Body of pancreas (tissue), 4 donors: ENCODE measurements at regions not wholly inside any gene's neighbourhood (a gene's known extent, or its start where the extent isn't known, plus 50 kb on each side); places are given as distances from the start of the nearest gene placed in this dataset.

Experiments
- ATAC-seq: fragments of 150-250 bp; one replicate; pipeline ENCODE4 v1.9.1; 2016
- DNase-seq, 4 donors: peaks; one replicate each; pipeline ENCODE4 v3.0.0-alpha.2; 2019
- H3K27ac ChIP-seq, 4 donors: fragments of 200-600 bp; sonication (generic); 1 replicate in 3 of 4; 2 replicates in 1 of 4; pipeline versions ENCODE4 v1.5.1 to v1.6.1; 2016 to 2019; ENCODE audit warnings: mild to moderate bottlenecking in 1 of 4, mixed read lengths in 1 of 4, moderate library complexity in 1 of 4
- H3K27me3 ChIP-seq, 2 donors: fragments of 200-600 bp; sonication (generic); one replicate each; pipeline ENCODE4 v1.6.0; 2016; ENCODE audit warnings: mild to moderate bottlenecking in 1 of 2
- H3K36me3 ChIP-seq, 2 donors: fragments of 200-600 bp; sonication (generic); replicated peaks in 1 of 2; 2 replicates each; pipeline ENCODE4 v1.5.1; 2016; ENCODE audit warnings: low read depth in 2 of 2; ENCODE audit not compliant: insufficient read depth in 1 of 2
- H3K4me1 ChIP-seq: fragments of 200-600 bp; sonication (generic); one replicate; pipeline ENCODE4 v1.6.0; 2016
- H3K4me3 ChIP-seq, 2 donors: fragments of 200-600 bp; sonication (generic); 1 replicate in 1 of 2; 2 replicates in 1 of 2; pipeline ENCODE4 v1.5.1; 2016 to 2019
- H3K9me3 ChIP-seq, 3 donors: fragments of 200-600 bp; sonication (generic); 1 replicate in 2 of 3; 2 replicates in 1 of 3; pipeline ENCODE4 v1.5.1; 2016
- POLR2A ChIP-seq, 3 donors: fragments of 450-650 bp; IDR thresholded peaks; one replicate each; pipeline ENCODE4 v1.6.1; 2016; ENCODE audit warnings: antibody characterized with exemption in 3 of 3, mild to moderate bottlenecking in 2 of 3
- WGBS, 2 donors: methylation state at CpG; one replicate each; pipeline ENCODE4 v1.1.5; 2017; 5-methylcytosine and 5-hydroxymethylcytosine counted together
- intact Hi-C: fragments of 100-400 bp; cut with DNase I; formaldehyde crosslinking; loops from one replicate; pipeline ENCODE4 v1.15.1; 2023
- TF ChIP-seq, protein P1 (sequence below), 7 experiments: fragments of 450-650 bp in 4 of 7; fragments of 200-600 bp in 3 of 7; sonication (generic) in 3 of 7; IDR thresholded peaks; one replicate each; pipeline ENCODE4 v1.5.1; 2016 to 2019; ENCODE audit warnings: antibody characterized with exemption in 7 of 7

DNA sequence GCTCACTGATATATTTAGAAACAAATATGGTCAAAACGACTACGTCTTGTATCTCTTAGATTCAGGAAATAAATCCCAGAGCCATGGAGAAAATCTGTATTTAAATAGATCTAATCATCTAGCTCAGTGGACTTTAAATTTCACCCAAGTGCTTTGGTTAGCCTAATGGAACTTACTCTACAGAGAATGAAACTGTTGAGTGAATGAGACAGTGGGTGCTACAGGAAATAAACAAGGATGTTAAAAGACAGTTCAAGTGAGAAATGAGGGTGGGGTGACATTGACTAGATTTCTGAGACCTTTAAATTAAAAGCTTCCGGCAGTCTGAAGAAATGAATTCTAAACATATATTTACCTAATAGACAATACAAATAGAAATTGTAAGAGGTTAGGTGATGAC is 2197.0 kb downstream of the ARAP2 start:
- 41 to 45% methylated on average over 3 of the region's 3 CpGs for WGBS, 2 donors
- Histone ChIP-seq H3K27me3 (no peaks in the 10 kb centered on the region), H3K4me3 (no peak overlapping the region), H3K4me1 (no peaks in the 10 kb centered on the region), H3K36me3 (no peaks in the 10 kb centered on the region), H3K9me3 (no peaks in the 10 kb centered on the region), H3K27ac (no peak overlapping the region)
- ATAC-seq = no peak
- DNase-seq = no peak
- intact Hi-C loops = no loop called here
- TF ChIP-seq, protein P1, sequence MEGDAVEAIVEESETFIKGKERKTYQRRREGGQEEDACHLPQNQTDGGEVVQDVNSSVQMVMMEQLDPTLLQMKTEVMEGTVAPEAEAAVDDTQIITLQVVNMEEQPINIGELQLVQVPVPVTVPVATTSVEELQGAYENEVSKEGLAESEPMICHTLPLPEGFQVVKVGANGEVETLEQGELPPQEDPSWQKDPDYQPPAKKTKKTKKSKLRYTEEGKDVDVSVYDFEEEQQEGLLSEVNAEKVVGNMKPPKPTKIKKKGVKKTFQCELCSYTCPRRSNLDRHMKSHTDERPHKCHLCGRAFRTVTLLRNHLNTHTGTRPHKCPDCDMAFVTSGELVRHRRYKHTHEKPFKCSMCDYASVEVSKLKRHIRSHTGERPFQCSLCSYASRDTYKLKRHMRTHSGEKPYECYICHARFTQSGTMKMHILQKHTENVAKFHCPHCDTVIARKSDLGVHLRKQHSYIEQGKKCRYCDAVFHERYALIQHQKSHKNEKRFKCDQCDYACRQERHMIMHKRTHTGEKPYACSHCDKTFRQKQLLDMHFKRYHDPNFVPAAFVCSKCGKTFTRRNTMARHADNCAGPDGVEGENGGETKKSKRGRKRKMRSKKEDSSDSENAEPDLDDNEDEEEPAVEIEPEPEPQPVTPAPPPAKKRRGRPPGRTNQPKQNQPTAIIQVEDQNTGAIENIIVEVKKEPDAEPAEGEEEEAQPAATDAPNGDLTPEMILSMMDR (IDR thresholded peaks at IDR 0.05) = no peak
- no peak for TF ChIP-seq POLR2A (IDR thresholded peaks at IDR 0.05)

DNA sequence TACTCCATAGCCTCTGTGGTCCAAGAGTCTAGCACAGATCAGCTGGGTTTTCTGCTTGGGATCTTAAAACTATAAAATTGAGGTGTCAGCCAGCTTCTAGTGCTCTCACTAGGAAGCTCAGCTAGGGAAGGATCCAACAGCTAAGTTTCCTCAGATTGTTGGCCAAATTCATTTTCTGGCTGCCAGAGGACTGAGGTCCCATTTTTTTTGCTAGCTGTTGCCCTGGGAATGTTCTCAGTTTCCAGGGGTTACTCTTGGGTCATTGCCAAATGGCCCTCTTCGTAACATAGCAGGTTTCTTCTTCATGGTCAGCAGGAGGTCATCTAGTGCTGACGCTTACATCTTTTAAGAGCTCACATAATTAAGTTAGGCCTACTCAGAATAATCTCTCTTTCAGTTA is 2178.2 kb downstream of the ARAP2 start:
- Histone ChIP-seq H3K4me3 (no peak overlapping the region), H3K4me1 (no peaks in the 10 kb centered on the region), H3K27ac (no peak overlapping the region), H3K9me3 (no peaks in the 10 kb centered on the region), H3K36me3 (no peaks in the 10 kb centered on the region), H3K27me3 (no peaks in the 10 kb centered on the region)
- no peak for TF ChIP-seq POLR2A (IDR thresholded peaks at IDR 0.05)
- TF ChIP-seq, protein P1 (IDR thresholded peaks at IDR 0.05) = no peak
- DNase-seq (no peak), ATAC-seq (no peak)
- 48 to 68% methylated on average over 2 of the region's 2 CpGs for WGBS, 2 donors
- intact Hi-C loops = no loop called here

DNA sequence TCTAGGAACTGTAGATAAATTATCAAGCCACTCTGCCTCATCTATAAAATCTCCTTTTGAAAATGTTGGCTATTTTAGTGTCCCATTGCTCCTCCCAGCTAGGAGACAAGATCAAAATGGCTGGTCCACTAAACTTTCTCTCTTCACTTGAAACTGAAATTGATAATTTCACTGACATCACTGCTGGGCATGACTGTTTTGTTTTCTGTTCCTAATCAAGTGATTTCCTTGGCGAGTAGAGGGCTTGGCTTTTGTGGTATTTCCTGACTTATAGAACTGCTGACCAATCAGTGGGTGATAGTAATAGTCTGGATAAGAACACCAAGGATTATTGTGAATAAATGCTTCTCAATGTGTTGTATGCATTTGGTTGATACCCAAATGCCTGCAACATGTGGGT is 2152.9 kb downstream of the ARAP2 start:
- WGBS, 2 donors = 50 to 60% methylated on average over 1 of the region's 1 CpG
- no peak for ATAC-seq
- intact Hi-C loops = no loop called here

DNA sequence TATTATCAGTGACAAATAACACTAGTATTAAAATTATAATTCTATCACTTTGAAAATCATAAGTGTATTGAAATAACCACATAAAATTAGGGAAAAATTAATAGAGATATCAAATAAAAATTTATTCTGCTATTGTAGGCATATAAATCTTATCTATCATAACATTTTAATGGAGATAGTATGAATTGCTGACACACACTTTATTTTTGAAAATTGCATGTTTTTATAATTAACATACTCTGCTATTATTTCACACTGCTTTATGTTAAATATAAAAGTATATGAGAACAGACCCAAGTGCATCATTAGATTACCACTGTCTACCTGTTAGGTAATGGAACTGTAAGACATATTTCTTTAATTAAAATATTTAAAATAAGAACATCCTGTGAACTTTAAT is 2150.2 kb downstream of the ARAP2 start:
- Histone ChIP-seq H3K27me3 (no peaks in the 10 kb centered on the region), H3K4me3 (no peak overlapping the region), H3K9me3 (no peaks in the 10 kb centered on the region), H3K27ac (no peak overlapping the region), H3K4me1 (no peaks in the 10 kb centered on the region), H3K36me3 (no peaks in the 10 kb centered on the region)
- intact Hi-C loops = no loop called here
- ATAC-seq (no peak), DNase-seq (no peak)
- TF ChIP-seq, protein P1 (IDR thresholded peaks at IDR 0.05) = no peak
- TF ChIP-seq POLR2A (IDR thresholded peaks at IDR 0.05) = no peak

More for the DNA sequence above, 2152.9 kb downstream of the ARAP2 start:
- H3K27ac ChIP-seq = no peak overlapping the region
- TF ChIP-seq POLR2A (IDR thresholded peaks at IDR 0.05) = no peak
- TF ChIP-seq, protein P1 (IDR thresholded peaks at IDR 0.05) = no peak
- no peaks in the 10 kb centered on the region for H3K36me3 ChIP-seq
- H3K27me3 ChIP-seq = no peaks in the 10 kb centered on the region
- H3K4me3 ChIP-seq = no peak overlapping the region
- no peaks in the 10 kb centered on the region for H3K9me3 ChIP-seq
- no peaks in the 10 kb centered on the region for H3K4me1 ChIP-seq
- DNase-seq = no peak

DNA sequence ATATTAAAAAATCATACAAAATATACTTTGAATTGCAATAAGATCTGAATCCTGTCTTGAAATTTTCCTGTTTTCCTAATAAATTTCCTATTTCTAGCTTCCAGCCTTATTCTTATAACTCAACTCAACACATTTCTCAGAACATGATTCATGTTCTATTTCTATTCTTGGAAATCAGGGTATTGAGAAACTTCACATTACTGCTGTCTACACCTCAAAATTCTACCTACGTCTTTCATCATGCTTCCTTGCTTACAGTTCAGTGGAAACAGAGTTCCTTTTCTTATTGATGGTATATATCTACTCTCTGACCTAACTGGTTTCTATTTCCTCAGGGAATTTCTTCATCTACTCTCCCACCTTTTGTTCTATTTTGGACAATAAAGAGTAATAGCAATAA is 2139.0 kb downstream of the ARAP2 start:
- 38 to 54% methylated on average over 1 of the region's 1 CpG for WGBS, 2 donors
- H3K4me3 ChIP-seq = no peak overlapping the region
- no peak for TF ChIP-seq POLR2A (IDR thresholded peaks at IDR 0.05)
- TF ChIP-seq, protein P1 (IDR thresholded peaks at IDR 0.05) = no peak
- no peaks in the 10 kb centered on the region for H3K4me1 ChIP-seq
- DNase-seq (no peak), ATAC-seq (no peak)
- no peaks in the 10 kb centered on the region for H3K36me3 ChIP-seq
- no peaks in the 10 kb centered on the region for H3K27me3 ChIP-seq
- H3K27ac ChIP-seq = no peak overlapping the region
- H3K9me3 ChIP-seq = no peaks in the 10 kb centered on the region
- intact Hi-C loops = no loop called here
